ENCODE measurements at regions not wholly inside any gene's neighbourhood (a gene's known extent, or its start where the extent isn't known, plus 50 kb on each side); places are given as distances from the start of the nearest gene placed in this dataset.
"Not testable (repeated sequence)": the region's sequence is repeated elsewhere in the genome, so short reads cannot be mapped to it uniquely, and the experiment has no call there.

DNA sequence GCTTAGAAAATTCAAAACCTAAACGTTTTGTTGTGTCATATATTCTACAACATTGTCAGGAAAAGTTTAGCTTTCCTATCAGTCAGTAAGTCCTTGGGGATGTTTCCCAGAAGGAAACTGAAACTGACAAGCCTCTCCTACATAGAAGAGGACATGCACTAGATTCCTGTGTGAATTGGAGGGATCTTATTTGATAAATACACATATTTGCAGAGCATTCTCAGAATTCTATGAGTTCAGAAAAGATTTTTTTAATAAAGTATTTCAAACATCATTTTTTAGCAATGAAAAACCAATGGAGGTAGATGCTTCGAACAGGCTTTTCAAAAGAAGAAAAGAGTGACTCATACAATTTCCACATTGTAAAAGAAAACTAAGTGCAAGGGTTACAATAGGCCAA lies 1706.7 kb downstream of the SUCLG1 start:
- no peak for ATAC-seq (ENCODE audit: poor library complexity)
- H3K27me3 ChIP-seq (ENCODE audit: control insufficient read depth in 1 of 2, insufficient read depth in 2 of 2, low read length in 2 of 2), result no peaks in the 10 kb centered on the region
- peaks cover 2 to 7% of the 10 kb centered on the region in 2 experiments for H3K9me3 ChIP-seq (ENCODE audit: control insufficient read depth in 1 of 2, insufficient read depth in 1 of 2, low read length in 2 of 2)
- no peaks in the 10 kb centered on the region for H3K4me1 ChIP-seq (ENCODE audit: insufficient read depth, low read length)
- ChIA-PET CTCF (no interaction called here), POLR2A (no interaction called here)
- intact Hi-C loops (cut with DNase I, micrococcal nuclease), result no loop called here
- Mint-ChIP-seq H3K36me3 (ENCODE audit: low read depth) (no peaks in the 10 kb centered on the region), H3K27ac (no peak overlapping the region), H3K27me3 (no peaks in the 10 kb centered on the region), H3K4me1 (ENCODE audit: low read depth) (no peaks in the 10 kb centered on the region), H3K4me3 (no peak overlapping the region), H3K9me3 (peaks cover 15% of the 10 kb centered on the region)
- no peak for DNase-seq
- TF ChIP-seq, protein P1, sequence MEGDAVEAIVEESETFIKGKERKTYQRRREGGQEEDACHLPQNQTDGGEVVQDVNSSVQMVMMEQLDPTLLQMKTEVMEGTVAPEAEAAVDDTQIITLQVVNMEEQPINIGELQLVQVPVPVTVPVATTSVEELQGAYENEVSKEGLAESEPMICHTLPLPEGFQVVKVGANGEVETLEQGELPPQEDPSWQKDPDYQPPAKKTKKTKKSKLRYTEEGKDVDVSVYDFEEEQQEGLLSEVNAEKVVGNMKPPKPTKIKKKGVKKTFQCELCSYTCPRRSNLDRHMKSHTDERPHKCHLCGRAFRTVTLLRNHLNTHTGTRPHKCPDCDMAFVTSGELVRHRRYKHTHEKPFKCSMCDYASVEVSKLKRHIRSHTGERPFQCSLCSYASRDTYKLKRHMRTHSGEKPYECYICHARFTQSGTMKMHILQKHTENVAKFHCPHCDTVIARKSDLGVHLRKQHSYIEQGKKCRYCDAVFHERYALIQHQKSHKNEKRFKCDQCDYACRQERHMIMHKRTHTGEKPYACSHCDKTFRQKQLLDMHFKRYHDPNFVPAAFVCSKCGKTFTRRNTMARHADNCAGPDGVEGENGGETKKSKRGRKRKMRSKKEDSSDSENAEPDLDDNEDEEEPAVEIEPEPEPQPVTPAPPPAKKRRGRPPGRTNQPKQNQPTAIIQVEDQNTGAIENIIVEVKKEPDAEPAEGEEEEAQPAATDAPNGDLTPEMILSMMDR (IDR thresholded peaks at IDR 0.05), result no peak
- no peaks in the 10 kb centered on the region for H3K36me3 ChIP-seq (ENCODE audit: insufficient read depth, low read length)
- H3K4me3 ChIP-seq (ENCODE audit: low read length), result no peak overlapping the region
- H3K27ac ChIP-seq (ENCODE audit: low read depth in 1 of 2, low read length in 2 of 2), result no peak overlapping the region

DNA sequence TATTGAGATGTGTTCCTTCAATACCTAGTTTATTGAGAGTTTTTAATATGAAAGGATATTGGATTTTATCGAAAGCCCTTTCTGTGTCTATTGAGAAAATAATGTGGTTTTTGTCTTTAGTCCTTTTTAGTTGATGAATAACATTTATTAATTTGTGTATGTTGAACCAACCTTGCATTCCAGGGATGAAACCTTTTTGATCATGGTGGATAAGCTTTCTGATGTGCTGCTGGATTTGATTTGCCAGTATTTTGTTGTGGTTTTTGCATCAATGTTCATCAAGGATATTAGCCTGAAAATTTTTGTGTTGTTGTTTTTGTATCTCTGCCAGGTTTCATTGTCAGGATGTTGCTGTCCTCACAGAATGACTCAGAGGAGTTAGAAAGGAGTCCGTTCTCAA lies 1710.4 kb downstream of the SUCLG1 start:
- POLR2A ChIA-PET, result no interaction called here

GRCh38 chr2:82740527-82740926 lies 1718.6 kb downstream of the SUCLG1 start:
- H3K4me3 ChIP-seq (ENCODE audit: low read length), result no peak overlapping the region
- H3K27ac ChIP-seq (ENCODE audit: low read depth in 1 of 2, low read length in 2 of 2), result no peak overlapping the region
- Mint-ChIP-seq H3K36me3 (ENCODE audit: low read depth) (no peaks in the 10 kb centered on the region), H3K4me3 (no peak overlapping the region), H3K27me3 (no peaks in the 10 kb centered on the region), H3K4me1 (ENCODE audit: low read depth) (no peaks in the 10 kb centered on the region), H3K27ac (no peak overlapping the region), H3K9me3 (peaks cover 15% of the 10 kb centered on the region)
- POLR2A ChIA-PET, result no interaction called here
- TF ChIP-seq, protein P1 (IDR thresholded peaks at IDR 0.05), result no peak
- H3K27me3 ChIP-seq (ENCODE audit: control insufficient read depth in 1 of 2, insufficient read depth in 2 of 2, low read length in 2 of 2), result no peaks in the 10 kb centered on the region
- no peak for ATAC-seq (ENCODE audit: poor library complexity)
- H3K36me3 ChIP-seq (ENCODE audit: insufficient read depth, low read length), result no peaks in the 10 kb centered on the region
- CTCF ChIA-PET, result interaction anchor here (0.6 kb wide), 2 partner anchors 10 to 14 kb away, joined by 3 read pairs; no protein-coding TSS in a partner anchor
- no peak for DNase-seq
- intact Hi-C loops (cut with DNase I, micrococcal nuclease), result no loop called here
- H3K9me3 ChIP-seq (ENCODE audit: control insufficient read depth in 1 of 2, insufficient read depth in 1 of 2, low read length in 2 of 2), result peaks cover 0 to 8% of the 10 kb centered on the region in 2 experiments
- H3K4me1 ChIP-seq (ENCODE audit: insufficient read depth, low read length), result no peaks in the 10 kb centered on the region

More for the DNA sequence above, 1710.4 kb downstream of the SUCLG1 start:
- Histone ChIP-seq H3K27ac (ENCODE audit: low read depth in 1 of 2, low read length in 2 of 2) (no peak overlapping the region), H3K4me1 (ENCODE audit: insufficient read depth, low read length) (no peaks in the 10 kb centered on the region), H3K4me3 (ENCODE audit: low read length) (no peak overlapping the region), H3K9me3 (ENCODE audit: control insufficient read depth in 1 of 2, insufficient read depth in 1 of 2, low read length in 2 of 2) (peaks cover 3 to 12% of the 10 kb centered on the region in 2 experiments), H3K27me3 (ENCODE audit: control insufficient read depth in 1 of 2, insufficient read depth in 2 of 2, low read length in 2 of 2) (no peaks in the 10 kb centered on the region), H3K36me3 (ENCODE audit: insufficient read depth, low read length) (no peaks in the 10 kb centered on the region)
- no peak for DNase-seq
- no peaks in the 10 kb centered on the region for H3K4me1 Mint-ChIP-seq (ENCODE audit: low read depth)
- H3K9me3 Mint-ChIP-seq, result peaks cover 17% of the 10 kb centered on the region
- H3K36me3 Mint-ChIP-seq (ENCODE audit: low read depth), result no peaks in the 10 kb centered on the region
- CTCF ChIA-PET, result no interaction called here
- no peaks in the 10 kb centered on the region for H3K27me3 Mint-ChIP-seq
- H3K27ac Mint-ChIP-seq, result no peak overlapping the region
- no peak for ATAC-seq (ENCODE audit: poor library complexity)
- H3K4me3 Mint-ChIP-seq, result no peak overlapping the region
- TF ChIP-seq, protein P1 (IDR thresholded peaks at IDR 0.05), result no peak
- intact Hi-C loops (cut with DNase I, micrococcal nuclease), result no loop called here

DNA sequence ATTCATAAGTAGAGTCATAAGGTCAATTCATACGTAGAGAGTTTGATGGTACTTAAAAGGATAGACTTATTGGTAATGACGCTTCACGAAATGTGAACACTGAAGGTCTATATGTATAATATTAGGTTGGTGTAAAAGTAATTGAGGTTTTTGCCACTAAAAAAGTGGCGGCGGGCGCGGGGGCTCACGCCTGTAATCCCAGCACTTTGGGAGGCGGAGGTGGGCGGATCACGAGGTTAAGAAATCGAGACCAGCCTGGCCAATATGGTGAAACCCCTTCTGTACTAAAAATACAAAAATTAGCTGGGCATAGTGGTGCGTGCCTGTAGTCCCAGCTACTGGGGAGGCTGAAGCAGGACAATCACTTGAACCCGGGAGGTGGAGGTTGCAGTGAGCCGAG lies 1721.1 kb downstream of the SUCLG1 start:
- H3K4me3 Mint-ChIP-seq; H3K4me3 ChIP-seq (ENCODE audit: low read length); H3K27ac Mint-ChIP-seq; H3K27me3 ChIP-seq (ENCODE audit: control insufficient read depth in 1 of 2, insufficient read depth in 2 of 2, low read length in 2 of 2); ATAC-seq (ENCODE audit: poor library complexity); POLR2A ChIA-PET; H3K4me1 ChIP-seq (ENCODE audit: insufficient read depth, low read length); intact Hi-C loops (cut with DNase I, micrococcal nuclease); H3K27ac ChIP-seq (ENCODE audit: low read depth in 1 of 2, low read length in 2 of 2); H3K4me1 Mint-ChIP-seq (ENCODE audit: low read depth); H3K36me3 ChIP-seq (ENCODE audit: insufficient read depth, low read length); H3K27me3 Mint-ChIP-seq; H3K36me3 Mint-ChIP-seq (ENCODE audit: low read depth); DNase-seq: not testable (repeated sequence)
- CTCF ChIA-PET, result interaction anchor here (0.7 kb wide), 1 partner anchor 28 kb away, joined by 3 read pairs; no protein-coding TSS in a partner anchor
- H3K9me3 Mint-ChIP-seq, result peaks cover 14% of the 10 kb centered on the region
- peaks cover 0 to 13% of the 10 kb centered on the region in 2 experiments for H3K9me3 ChIP-seq (ENCODE audit: control insufficient read depth in 1 of 2, insufficient read depth in 1 of 2, low read length in 2 of 2)
